IMR-90 (cell line): ENCODE measurements at regions not wholly inside any gene's neighbourhood (a gene's known extent, or its start where the extent isn't known, plus 50 kb on each side); places are given as distances from the start of the nearest gene placed in this dataset.
"Not testable (repeated sequence)": the region's sequence is repeated elsewhere in the genome, so short reads cannot be mapped to it uniquely, and the experiment has no call there.

Source experiments
- CTCF ChIP-seq: conservative IDR thresholded peaks from 2 replicates; pipeline ENCODE4 v1.5.1; 2012; ENCODE audit warnings: mild to moderate bottlenecking, low read depth, low read length, improper control_type of control experiment
- POLR2A ChIP-seq: IDR thresholded peaks from 2 replicates; pipeline ENCODE4 v1.6.1; 2012; ENCODE audit warnings: mild to moderate bottlenecking, low read depth, low read length
- RAD21 ChIP-seq: IDR thresholded peaks from 2 replicates; pipeline ENCODE4 v1.6.1; 2012; ENCODE audit warnings: low read length, improper control_type of control experiment
- RFX5 ChIP-seq: IDR thresholded peaks from 2 replicates; pipeline ENCODE4 v1.8.0; 2012; ENCODE audit warnings: low read depth, mild to moderate bottlenecking, low read length, moderate library complexity

- TF ChIP-seq RAD21, POLR2A, CTCF, RFX5: not testable (repeated sequence)
These were observed 221.6 kb downstream of the FOXD4L6 start for GRCh38 chr9:40906879-40907278.
